ENCODE measurements at regions not wholly inside any gene's neighbourhood (a gene's known extent, or its start where the extent isn't known, plus 50 kb on each side); places are given as distances from the start of the nearest gene placed in this dataset.

GRCh38 chr6:8760951-8761350, 325.6 kb upstream of the SLC35B3 start:
- no peak for DNase-seq

GRCh38 chr6:8758412-8758811, 323.1 kb upstream of the SLC35B3 start:
- DNase-seq: no peak

DNA sequence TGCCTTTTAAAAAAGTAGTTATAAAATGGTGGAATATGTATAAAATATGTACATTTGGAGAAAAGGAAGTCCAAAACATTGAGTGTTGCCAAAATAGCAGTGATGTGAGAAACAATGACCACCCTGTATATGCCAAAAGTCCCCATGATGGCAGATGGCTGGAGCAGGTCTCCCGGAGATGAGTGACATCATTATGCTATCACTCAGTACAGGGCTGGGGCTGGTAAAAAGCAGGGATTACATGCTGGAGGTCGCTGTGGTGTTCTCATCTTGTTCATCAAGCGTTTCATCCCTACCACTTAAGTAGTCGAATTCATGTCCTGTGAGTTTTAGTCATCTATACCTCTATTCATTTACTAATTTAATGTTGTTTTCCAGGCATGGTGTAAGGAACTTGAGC, 315.3 kb upstream of the SLC35B3 start:
- DNase-seq: no peak

DNA sequence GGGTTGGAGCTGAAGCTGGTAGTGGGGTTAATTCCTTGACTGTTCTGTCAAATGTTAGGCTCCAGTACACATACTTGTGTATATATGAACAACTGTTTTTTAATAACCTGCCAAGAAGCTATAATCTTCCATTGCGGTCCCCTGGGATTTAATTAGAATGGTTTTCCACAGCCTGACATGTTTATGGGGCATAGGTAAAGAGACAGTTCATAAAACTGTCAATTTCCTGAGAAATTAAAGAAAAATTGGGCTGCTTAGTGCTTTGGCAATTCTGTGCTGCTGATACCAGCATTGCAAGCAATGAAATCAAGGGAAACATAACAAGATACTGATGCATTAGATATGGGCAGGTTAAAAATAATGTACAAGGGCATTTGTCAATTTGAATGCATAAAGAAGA, 314.1 kb upstream of the SLC35B3 start:
- no peak for DNase-seq

GRCh38 chr6:8743170-8743745, 307.9 kb upstream of the SLC35B3 start:
- no peak for DNase-seq

DNA sequence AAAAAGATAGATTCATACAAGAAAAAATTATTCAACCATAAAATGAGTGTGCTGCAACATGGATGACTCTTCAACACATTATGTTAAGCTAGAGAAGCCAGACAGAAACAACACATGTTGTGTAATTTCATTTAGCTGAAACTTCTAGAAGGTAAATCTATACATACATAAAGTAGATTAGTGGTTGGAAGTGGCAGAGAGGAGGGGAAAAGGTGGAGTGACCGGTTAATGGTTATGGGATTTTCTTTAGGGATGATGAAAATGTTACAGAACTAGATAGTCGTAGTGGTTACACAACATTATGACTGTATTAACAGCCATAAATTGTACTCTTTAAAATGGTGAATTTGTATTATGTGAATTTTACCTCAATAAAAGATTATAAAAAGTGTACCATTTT, 304.1 kb upstream of the SLC35B3 start:
- DNase-seq: no peak

DNA sequence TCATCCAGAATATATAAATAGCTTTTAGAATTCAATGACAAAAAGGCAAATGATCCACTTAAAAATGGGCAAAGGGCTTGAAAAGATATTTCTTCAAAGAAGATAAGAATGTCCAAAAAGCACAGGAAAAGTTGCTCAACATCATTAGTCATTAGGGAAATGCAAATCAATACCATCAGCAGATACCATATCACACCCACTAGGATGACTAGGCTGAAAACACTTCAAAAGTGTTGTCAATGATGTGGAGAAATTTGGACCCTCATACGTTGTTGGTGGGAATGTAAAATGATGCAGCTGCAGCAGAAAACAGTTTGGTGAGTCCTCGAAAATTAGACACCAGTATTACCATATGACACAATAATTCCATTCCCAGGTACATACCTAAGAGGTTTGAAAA, 303.6 kb upstream of the SLC35B3 start:
- no peak for DNase-seq

DNA sequence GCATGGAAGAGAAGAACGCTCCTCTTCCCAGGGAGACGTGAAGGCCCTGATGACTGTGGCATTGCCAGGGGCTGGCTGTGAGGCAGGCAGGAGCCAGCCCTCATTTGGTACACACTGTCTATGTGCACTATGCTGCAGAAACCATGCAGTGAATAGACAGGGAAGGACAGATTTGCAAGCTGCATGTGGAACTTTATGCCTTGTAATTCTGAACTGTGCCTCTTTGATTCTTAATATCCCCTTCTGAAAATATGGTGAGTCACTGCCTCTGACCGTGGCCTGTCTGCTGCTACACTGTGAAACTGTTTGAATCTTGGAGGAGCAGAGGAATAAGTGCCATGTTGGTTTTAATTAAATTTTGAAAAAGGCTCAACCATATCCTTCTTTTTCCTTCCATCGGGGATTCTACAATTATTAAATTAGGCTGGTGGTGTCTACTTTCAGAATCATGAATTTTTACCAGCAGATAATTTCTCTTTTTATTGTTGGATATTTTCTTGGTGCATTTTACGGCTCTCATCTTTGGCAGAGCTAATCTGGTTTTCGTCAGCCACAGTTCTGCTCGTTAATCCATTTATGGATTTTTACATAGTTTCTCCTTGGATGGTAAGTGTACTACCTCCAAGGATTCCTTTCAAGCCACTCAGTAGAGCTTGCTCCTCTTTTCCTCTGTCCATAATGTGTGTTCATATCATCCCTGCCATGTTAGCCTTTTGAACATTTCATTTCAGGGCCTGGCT, 301.0 kb upstream of the SLC35B3 start:
- DNase-seq: no peak

- DNase-seq: no peak
Observed at GRCh38 chr6:8733879-8734278, 298.5 kb upstream of the SLC35B3 start.

- no peak for DNase-seq
Observed at GRCh38 chr6:8731874-8732273, 296.5 kb upstream of the SLC35B3 start.

DNA sequence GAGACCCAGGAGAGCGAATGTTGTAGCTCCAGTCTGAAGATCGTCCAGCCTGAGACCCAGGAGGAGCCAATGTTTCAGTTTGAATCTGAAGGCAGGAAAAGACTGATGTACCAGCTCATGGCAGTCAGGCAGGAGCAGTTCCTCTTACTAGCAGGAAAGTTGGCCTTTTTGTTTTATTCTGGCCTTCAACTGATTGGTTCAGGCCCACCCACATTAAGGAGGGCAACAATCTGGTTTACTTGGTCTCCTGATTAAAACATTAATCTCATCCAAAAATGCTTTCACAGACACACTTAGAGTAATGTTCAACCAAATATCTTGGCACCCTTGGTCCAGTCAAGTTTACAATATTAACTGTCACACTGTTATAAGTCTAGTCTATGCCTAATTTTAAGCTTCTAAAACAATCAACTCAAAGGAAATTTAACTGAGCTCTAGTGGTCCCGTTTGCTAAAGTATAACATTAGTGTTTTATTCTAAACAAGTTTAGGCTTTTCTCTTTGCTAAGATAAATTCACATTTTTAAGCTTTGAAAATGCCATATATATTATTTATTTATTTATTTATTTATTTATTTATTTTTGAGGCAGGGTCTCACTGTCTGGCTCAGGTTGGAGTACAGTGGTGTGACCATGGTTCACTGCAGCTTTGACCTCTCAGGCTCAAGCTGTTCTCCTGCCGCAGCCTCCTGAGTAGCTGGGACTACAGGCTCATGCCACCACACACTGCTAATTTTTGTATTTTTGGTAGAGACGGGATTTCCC, 275.5 kb upstream of the SLC35B3 start:
- DNase-seq: no peak

DNA sequence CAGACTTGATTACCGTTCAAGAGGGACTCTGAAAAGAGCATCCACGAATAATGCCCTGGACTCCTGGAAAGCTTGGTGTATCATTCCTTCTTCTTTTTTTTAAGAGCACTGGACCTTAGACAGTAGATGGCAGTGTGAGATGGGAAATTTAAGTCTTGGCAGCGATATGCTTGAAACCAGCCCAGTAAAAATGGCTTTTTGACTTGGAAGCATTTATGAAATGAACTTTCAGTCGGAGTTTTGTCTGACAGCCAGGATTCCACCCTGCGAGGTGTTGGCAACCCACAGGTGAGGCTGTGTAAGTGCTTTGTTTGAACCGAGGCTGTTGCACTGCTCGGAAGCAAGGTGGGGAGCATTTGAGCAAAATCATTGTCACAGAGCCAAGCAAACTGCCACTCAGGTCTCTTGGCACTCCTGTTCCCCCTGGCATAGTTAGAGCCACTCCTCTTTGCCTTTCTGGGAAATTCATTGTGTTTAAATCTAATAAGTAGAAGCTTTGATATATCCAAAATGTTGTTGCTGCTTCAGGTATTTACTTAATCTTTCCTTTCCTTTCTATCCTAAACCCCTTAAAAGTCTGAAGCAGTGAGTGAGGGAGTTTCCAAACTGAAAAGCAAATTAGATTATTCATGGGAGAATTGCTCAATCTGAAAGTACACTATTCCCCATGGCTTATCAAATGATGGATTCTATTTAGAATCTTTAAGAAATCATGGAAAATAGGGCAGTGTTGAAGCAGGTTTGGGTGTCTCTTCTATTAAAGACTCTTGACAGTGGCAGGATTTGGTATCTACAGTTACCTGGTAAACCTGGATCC, 272.8 kb upstream of the SLC35B3 start:
- DNase-seq: peak; percentile 36

DNA sequence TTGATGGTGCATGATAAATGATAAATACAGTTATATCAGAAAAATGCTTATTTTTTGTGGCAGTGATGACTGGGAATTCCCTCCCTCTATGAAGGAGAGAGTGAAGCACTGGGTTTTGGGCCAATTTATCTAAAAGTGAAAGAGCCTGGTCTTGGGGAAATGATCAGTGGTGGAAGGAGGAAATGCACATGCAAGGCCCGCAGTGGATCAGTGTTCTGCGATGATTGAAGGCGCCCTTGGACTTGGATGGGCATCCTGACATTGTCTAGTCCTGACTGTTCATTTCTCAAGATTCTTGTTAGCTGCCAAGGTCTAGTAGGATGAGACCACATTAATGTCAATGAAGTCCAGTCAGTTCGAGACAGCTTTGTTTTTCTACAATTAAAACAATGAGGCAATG, 272.0 kb upstream of the SLC35B3 start:
- DNase-seq: no peak

DNA sequence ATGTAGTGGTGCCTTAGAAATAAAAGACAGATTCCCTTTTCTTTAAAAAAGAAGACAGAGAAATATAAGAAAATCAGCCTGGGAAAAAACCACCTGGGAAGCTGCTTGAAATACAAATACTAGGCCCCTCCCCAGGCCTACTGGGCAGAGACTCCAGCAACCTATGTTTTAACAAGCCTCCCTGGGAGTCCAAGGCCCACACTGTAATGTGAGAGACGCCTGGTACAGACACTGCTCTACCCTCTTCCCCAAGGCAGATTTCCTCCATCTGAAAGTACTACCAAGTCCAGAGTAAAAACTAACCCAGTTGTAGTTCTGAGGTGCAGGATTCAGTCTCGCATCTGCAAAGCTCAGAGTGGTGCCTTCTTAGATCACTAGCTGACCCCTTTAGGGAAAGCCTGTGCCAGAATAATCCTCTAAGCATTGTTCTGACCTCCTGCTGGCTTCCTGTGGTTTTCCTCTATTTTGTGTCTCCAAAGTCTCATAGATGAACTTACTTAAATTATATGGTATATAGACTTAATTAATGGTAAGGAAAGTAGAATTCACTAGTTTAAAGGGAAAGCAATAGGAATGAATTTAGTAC, 270.2 kb upstream of the SLC35B3 start:
- no peak for DNase-seq

- no peak for DNase-seq
Observed at GRCh38 chr6:8703059-8703458, 267.7 kb upstream of the SLC35B3 start.

DNA sequence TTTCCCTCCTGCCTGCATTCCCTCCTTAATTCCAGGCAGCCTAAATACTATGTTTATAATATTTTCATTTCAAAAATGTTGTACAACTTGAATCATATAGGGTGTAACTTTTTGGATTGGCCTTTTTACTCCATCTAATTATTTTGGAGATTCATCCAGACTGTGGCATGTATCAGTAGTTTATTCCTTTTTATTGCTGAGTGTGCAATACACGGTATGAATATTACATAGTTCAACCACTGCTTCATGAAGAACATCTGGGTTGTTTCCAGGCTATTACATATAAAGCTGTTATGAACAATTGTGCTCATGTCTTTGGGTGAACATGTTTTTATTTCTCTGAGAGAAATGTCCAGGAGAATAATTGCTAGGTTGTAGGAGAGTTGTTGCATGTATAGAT, 253.5 kb upstream of the SLC35B3 start:
- no peak for DNase-seq

DNA sequence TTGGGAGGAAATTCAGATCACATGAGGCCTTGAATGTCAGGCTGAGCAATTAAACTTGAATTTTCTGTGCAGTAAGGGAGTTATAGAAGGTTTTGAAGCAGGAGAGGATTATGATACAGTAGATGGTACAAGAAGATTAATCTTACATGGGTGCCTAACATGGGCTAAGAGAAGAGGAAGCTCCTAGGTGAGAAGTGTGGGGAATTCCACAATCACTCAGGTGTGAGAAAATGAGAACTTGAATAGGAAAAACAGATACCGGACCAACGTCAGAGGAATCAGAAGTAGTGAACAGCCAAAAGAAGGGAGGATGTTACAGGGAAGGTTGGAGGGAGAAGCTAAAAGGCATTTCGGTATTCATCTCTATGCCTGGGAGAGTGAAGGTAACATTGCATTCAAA, 250.7 kb upstream of the SLC35B3 start:
- no peak for DNase-seq

GRCh38 chr6:8683204-8683603, 247.9 kb upstream of the SLC35B3 start:
- DNase-seq: no peak

DNA sequence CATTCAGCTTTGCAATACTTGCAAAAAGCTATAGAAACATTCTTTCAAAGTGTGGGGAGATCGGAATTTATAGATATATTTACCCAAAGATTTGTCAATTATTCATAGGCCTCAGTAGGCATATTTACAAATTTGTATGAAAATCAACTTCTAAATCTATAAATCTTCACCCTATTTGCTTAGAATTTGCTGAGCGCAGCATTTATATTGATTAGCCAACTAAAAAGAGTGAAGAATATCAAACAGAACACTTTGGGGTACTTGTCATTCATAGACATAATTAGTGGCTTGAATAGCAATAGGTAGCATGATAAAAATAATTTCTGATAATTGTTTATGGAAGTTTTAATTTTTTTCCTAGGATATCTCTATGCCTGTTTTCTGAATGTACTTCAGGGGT, 244.5 kb upstream of the SLC35B3 start:
- no peak for DNase-seq

DNA sequence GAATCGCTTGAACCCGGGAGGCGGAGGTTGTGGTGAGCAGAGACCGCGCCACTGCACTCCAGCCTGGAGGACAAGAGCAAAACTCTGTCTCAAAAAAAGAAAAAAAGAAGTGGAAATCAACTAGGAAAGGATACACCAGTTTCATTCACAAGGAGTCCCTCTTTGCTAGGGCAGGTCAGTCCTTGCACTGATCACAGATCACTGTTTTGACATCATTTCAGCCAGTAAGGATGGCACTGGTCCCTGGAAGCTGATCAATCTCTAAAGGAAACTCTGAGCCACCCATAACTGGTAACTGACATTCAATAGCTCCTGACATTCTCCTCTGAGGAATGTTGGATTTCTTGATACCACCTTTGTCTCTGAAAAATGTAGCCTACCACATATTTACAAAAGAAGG, 243.1 kb upstream of the SLC35B3 start:
- no peak for DNase-seq

GRCh38 chr6:8674126-8674525, 238.8 kb upstream of the SLC35B3 start:
- no peak for DNase-seq

- DNase-seq: no peak
Observed at GRCh38 chr6:8672882-8673281, 237.5 kb upstream of the SLC35B3 start.

GRCh38 chr6:8670792-8671191, 235.4 kb upstream of the SLC35B3 start:
- DNase-seq: no peak
